Panc1 (cell line): ENCODE measurements at regions not wholly inside any gene's neighbourhood (a gene's known extent, or its start where the extent isn't known, plus 50 kb on each side); places are given as distances from the start of the nearest gene placed in this dataset.

ENCODE experiments used
- ATAC-seq: fragments of 200-7000 bp; cut with Tn5 transposase; 2 replicates; pipeline ENCODE4 v1.9.1; 2020; ENCODE audit warnings: mild to moderate bottlenecking, moderate library complexity
- BruUV-seq: library from RNA; stranded (reverse); fragments of 400-500 nt; replicated peaks from 2 replicates; lab custom pipeline; 2021; lab: Mats Ljungman, UMichigan
- CTCF ChIA-PET: fragments of 300-600 bp; sonication (Branson Sonifier 250); formaldehyde crosslinking; loops from one replicate; lab custom pipeline; 2022; ENCODE audit warnings: antibody characterized with exemption; lab: Charles Lee
- POLR2A ChIA-PET: fragments of 300-600 bp; sonication (Branson Sonifier 250); formaldehyde crosslinking; loops from one replicate; lab custom pipeline; 2022; ENCODE audit warnings: antibody characterized with exemption; lab: Charles Lee
- DNase-seq: peaks from one replicate; pipeline ENCODE4 v3.0.0-alpha.2; 2010; ENCODE audit warnings: low read depth, low spot score
- H3K27ac ChIP-seq: 2 replicates; pipeline ENCODE4 v1.5.1; 2011; ENCODE audit warnings: mild to moderate bottlenecking, low read length, inconsistent platforms
- H3K27me3 ChIP-seq: fragments of 200-500 bp; sonication (Bioruptor generic); 2 replicates; pipeline ENCODE4 v1.6.0; 2014; ENCODE audit warnings: low read length, inconsistent platforms; ENCODE audit not compliant: control insufficient read depth, insufficient read depth
- H3K36me3 ChIP-seq: fragments of 200-500 bp; sonication (Bioruptor generic); 2 replicates; pipeline ENCODE4 v1.5.1; 2014; ENCODE audit warnings: inconsistent platforms, mild to moderate bottlenecking, low read length, moderate library complexity; ENCODE audit not compliant: control insufficient read depth, insufficient read depth
- H3K4me1 ChIP-seq: 2 replicates; pipeline ENCODE4 v1.5.1; 2011; ENCODE audit warnings: inconsistent platforms, mild to moderate bottlenecking, low read length, moderate library complexity; ENCODE audit not compliant: control insufficient read depth, insufficient read depth
- H3K4me3 ChIP-seq, 2 experiments: 2 replicates each; pipeline ENCODE4 v1.5.1; 2011 to 2012; ENCODE audit warnings: low read depth in 2 of 2, low read length in 2 of 2, mild to moderate bottlenecking in 2 of 2, inconsistent platforms in 1 of 2, moderate library complexity in 1 of 2
- H3K9me3 ChIP-seq: fragments of 200-500 bp; sonication (Bioruptor generic); 2 replicates; pipeline ENCODE4 v1.5.1; 2014; ENCODE audit warnings: low read depth, mild to moderate bottlenecking, inconsistent platforms, low read length, moderate library complexity; ENCODE audit not compliant: control insufficient read depth, insufficient read depth
- CTCF ChIP-seq: fragments of 450-650 bp; IDR thresholded peaks from 2 replicates; pipeline ENCODE4 v1.5.1; 2017; ENCODE audit warnings: mild to moderate bottlenecking
- POLR2AphosphoS5 ChIP-seq: IDR thresholded peaks from 2 replicates; pipeline ENCODE4 v1.6.1; 2012; ENCODE audit warnings: mild to moderate bottlenecking, low read depth, low read length, moderate library complexity
- SIN3A ChIP-seq: IDR thresholded peaks from 2 replicates; pipeline ENCODE4 v1.6.1; 2012; ENCODE audit warnings: low read depth, mild to moderate bottlenecking, low read length, moderate library complexity, borderline replicate concordance; ENCODE audit not compliant: insufficient read depth
- TCF7L2 ChIP-seq: IDR thresholded peaks from 2 replicates; pipeline ENCODE4 v1.6.1; 2011; ENCODE audit warnings: mild to moderate bottlenecking, low read depth, low read length, inconsistent platforms
- in situ Hi-C: cut with HindIII; loops from 2 replicates; pipeline ENCODE4 v1.10.0; 2016; ENCODE audit warnings: low sequenced_read_pairs, low pct_unique_long_range_greater_than_20kb
- intact Hi-C: fragments of 100-400 bp; cut with micrococcal nuclease; formaldehyde crosslinking; loops from one replicate; pipeline ENCODE4 v1.10.0; 2022; ENCODE audit not compliant: unreplicated experiment
- TF ChIP-seq, protein P1 (sequence below), 2 experiments: IDR thresholded peaks; 2 replicates each; pipeline ENCODE4 v1.6.1; 2011 to 2012; ENCODE audit warnings: low read depth in 2 of 2, control low read depth in 1 of 2, low read length in 1 of 2, mild to moderate bottlenecking in 1 of 2, moderate library complexity in 1 of 2; ENCODE audit not compliant: insufficient read depth in 1 of 2

DNA sequence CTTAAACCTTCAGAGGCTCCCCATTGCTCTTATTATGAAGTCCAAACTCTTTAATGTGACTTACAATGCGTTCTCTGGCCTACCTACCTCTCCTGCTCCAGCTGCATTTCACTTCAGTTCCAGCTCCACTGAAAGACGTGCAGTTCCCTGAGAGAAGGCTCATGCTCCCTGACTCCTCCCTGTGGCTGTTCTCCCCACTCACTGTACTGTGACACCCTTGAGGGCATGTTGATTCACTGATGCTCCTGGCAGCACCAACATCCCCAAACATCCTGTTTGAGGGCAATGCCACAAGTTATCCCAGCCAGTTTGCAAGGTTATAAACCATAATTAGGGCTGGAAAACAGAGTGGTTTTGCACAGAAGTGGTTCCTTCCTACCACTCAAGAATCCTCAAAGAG, 111.2 kb downstream of the LSM5 start:
- H3K27me3 ChIP-seq, result no peaks in the 10 kb centered on the region
- H3K36me3 ChIP-seq, result no peaks in the 10 kb centered on the region
- TF ChIP-seq TCF7L2 (no peak), POLR2AphosphoS5 (no peak), CTCF (no peak), SIN3A (no peak)
- TF ChIP-seq, protein P1, sequence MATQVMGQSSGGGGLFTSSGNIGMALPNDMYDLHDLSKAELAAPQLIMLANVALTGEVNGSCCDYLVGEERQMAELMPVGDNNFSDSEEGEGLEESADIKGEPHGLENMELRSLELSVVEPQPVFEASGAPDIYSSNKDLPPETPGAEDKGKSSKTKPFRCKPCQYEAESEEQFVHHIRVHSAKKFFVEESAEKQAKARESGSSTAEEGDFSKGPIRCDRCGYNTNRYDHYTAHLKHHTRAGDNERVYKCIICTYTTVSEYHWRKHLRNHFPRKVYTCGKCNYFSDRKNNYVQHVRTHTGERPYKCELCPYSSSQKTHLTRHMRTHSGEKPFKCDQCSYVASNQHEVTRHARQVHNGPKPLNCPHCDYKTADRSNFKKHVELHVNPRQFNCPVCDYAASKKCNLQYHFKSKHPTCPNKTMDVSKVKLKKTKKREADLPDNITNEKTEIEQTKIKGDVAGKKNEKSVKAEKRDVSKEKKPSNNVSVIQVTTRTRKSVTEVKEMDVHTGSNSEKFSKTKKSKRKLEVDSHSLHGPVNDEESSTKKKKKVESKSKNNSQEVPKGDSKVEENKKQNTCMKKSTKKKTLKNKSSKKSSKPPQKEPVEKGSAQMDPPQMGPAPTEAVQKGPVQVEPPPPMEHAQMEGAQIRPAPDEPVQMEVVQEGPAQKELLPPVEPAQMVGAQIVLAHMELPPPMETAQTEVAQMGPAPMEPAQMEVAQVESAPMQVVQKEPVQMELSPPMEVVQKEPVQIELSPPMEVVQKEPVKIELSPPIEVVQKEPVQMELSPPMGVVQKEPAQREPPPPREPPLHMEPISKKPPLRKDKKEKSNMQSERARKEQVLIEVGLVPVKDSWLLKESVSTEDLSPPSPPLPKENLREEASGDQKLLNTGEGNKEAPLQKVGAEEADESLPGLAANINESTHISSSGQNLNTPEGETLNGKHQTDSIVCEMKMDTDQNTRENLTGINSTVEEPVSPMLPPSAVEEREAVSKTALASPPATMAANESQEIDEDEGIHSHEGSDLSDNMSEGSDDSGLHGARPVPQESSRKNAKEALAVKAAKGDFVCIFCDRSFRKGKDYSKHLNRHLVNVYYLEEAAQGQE (IDR thresholded peaks at IDR 0.05; ENCODE audit: insufficient read depth in 1 of 2, low read depth in 2 of 2, low read length in 1 of 2), result no peak
- DNase-seq, result no peak
- H3K4me3 ChIP-seq, result no peak overlapping the region
- H3K4me1 ChIP-seq, result no peaks in the 10 kb centered on the region
- CTCF ChIA-PET, result no interaction called here
- no peak overlapping the region for H3K27ac ChIP-seq
- POLR2A ChIA-PET, result no interaction called here
- no TSS peak for BruUV-seq
- H3K9me3 ChIP-seq, result no peaks in the 10 kb centered on the region
- intact Hi-C loops (no loop called here), in situ Hi-C loops (no loop called here)
- ATAC-seq, result no peak

DNA sequence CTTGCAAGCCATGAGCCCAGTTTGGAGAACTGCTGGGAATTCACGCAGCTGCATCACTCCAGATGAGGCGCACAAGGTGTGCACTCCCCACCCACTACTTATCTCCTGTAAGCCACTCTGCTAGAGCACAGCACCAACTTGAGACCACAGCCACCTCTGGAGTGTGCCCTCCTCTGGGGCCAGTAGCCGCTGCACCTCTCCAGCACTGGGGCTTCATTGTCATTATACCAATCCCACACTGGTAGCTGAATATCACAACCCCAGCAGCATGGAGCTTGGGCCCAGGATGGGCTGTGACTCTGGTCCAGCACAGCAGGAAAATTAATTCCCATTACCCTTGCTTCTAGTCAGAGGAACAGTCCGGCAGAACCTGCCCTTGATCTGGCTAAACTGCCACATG, 125.6 kb downstream of the LSM5 start:
- intact Hi-C loops, result no loop called here
- ATAC-seq (no peak; the same call in 1 of the 2 replicates), DNase-seq (no peak)
- Histone ChIP-seq H3K4me1 (no peaks in the 10 kb centered on the region), H3K36me3 (no peaks in the 10 kb centered on the region), H3K4me3 (no peak overlapping the region), H3K9me3 (no peaks in the 10 kb centered on the region), H3K27ac (no peak overlapping the region), H3K27me3 (peaks cover 7% of the 10 kb centered on the region; the same call in 1 of the 2 replicates)
- no peak for TF ChIP-seq TCF7L2
- TF ChIP-seq, protein P1 (IDR thresholded peaks at IDR 0.05; ENCODE audit: insufficient read depth in 1 of 2, low read depth in 2 of 2, low read length in 1 of 2), result no peak
- no peak for TF ChIP-seq CTCF
- no peak for TF ChIP-seq POLR2AphosphoS5
- no peak for TF ChIP-seq SIN3A
- POLR2A ChIA-PET, result no interaction called here
- no TSS peak for BruUV-seq
- CTCF ChIA-PET, result no interaction called here
- in situ Hi-C loops, result no loop called here
